CD4-positive, alpha-beta T cell treated with Interleukin-15 for 1 hour (primary cell): ENCODE measurements at regions not wholly inside any gene's neighbourhood (a gene's known extent, or its start where the extent isn't known, plus 50 kb on each side); places are given as distances from the start of the nearest gene placed in this dataset.

Experiments used
- DNase-seq: peaks from one replicate; pipeline ENCODE4 v3.0.0-alpha.2; 2020

GRCh38 chr1:58893257-58893869 is 109.5 kb upstream of the JUN start:
- DNase-seq, result no peak

GRCh38 chr1:58895082-58895481 is 111.2 kb upstream of the JUN start:
- DNase-seq, result no peak

GRCh38 chr1:58895559-58896145 is 111.8 kb upstream of the JUN start:
- no peak for DNase-seq

GRCh38 chr1:58896246-58897183 is 112.7 kb upstream of the JUN start:
- DNase-seq, result no peak

GRCh38 chr1:58898739-58899586 is 115.1 kb upstream of the JUN start:
- DNase-seq, result no peak

- DNase-seq, result no peak
These were observed 115.9 kb upstream of the JUN start for GRCh38 chr1:58899587-58900271.

GRCh38 chr1:58900396-58900795 is 116.5 kb upstream of the JUN start:
- no peak for DNase-seq

GRCh38 chr1:58901008-58901407 is 117.2 kb upstream of the JUN start:
- DNase-seq, result no peak

- no peak for DNase-seq
These were observed 119.1 kb upstream of the JUN start for GRCh38 chr1:58902830-58903513.

- DNase-seq, result peak; percentile 80
These were observed 119.9 kb upstream of the JUN start for GRCh38 chr1:58903514-58904298.

GRCh38 chr1:58904299-58905125 is 120.7 kb upstream of the JUN start:
- no peak for DNase-seq

- DNase-seq, result no peak
These were observed 121.3 kb upstream of the JUN start for GRCh38 chr1:58905126-58905490.

- no peak for DNase-seq
These were observed 121.9 kb upstream of the JUN start for GRCh38 chr1:58905628-58906221.

GRCh38 chr1:58907398-58907797 is 123.6 kb upstream of the JUN start:
- DNase-seq, result no peak

- no peak for DNase-seq
These were observed 125.0 kb upstream of the JUN start for GRCh38 chr1:58908561-58909560.

GRCh38 chr1:58909914-58910681 is 126.3 kb upstream of the JUN start:
- no peak for DNase-seq

- no peak for DNase-seq
These were observed 128.1 kb upstream of the JUN start for GRCh38 chr1:58911841-58912499.
